Fibroblast of lung (primary cell): ENCODE measurements at regions not wholly inside any gene's neighbourhood (a gene's known extent, or its start where the extent isn't known, plus 50 kb on each side); places are given as distances from the start of the nearest gene placed in this dataset.

Experiments used
- CTCF ChIP-seq, 2 donors: IDR thresholded peaks in 1 of 2; conservative IDR thresholded peaks in 1 of 2; 1 replicate in 1 of 2; 2 replicates in 1 of 2; pipeline ENCODE4 v1.5.1; 2011 to 2012; ENCODE audit warnings: low read length in 2 of 2, control low read depth in 1 of 2, inconsistent platforms in 1 of 2, low read depth in 1 of 2, mild to moderate bottlenecking in 1 of 2
- EZH2 ChIP-seq: IDR thresholded peaks from 2 replicates; pipeline ENCODE4 v1.5.1; 2012; ENCODE audit warnings: low read length, control low read depth, mild to moderate bottlenecking; ENCODE audit errors: missing control alignments

- no peak for TF ChIP-seq CTCF (conservative IDR thresholded peaks at IDR 0.05 in 1 of 2, IDR thresholded peaks at IDR 0.05 in 1 of 2; ENCODE audit: low read depth in 1 of 2, low read length in 2 of 2)
- no peak for TF ChIP-seq EZH2
Observed at GRCh38 chr7:138170959-138171703, 94.9 kb downstream of the AKR1D1 start.
